Caki2 (cell line): ENCODE measurements at regions not wholly inside any gene's neighbourhood (a gene's known extent, or its start where the extent isn't known, plus 50 kb on each side); places are given as distances from the start of the nearest gene placed in this dataset.

Source experiments
- DNase-seq: peaks from one replicate; pipeline ENCODE4 v3.0.0-alpha.2; 2015; ENCODE audit warnings: low read depth
- in situ Hi-C: cut with HindIII; loops from 2 replicates; pipeline ENCODE4 v1.10.0; 2016; ENCODE audit warnings: low sequenced_read_pairs, low pct_unique_long_range_greater_than_20kb, mixed read lengths

DNA sequence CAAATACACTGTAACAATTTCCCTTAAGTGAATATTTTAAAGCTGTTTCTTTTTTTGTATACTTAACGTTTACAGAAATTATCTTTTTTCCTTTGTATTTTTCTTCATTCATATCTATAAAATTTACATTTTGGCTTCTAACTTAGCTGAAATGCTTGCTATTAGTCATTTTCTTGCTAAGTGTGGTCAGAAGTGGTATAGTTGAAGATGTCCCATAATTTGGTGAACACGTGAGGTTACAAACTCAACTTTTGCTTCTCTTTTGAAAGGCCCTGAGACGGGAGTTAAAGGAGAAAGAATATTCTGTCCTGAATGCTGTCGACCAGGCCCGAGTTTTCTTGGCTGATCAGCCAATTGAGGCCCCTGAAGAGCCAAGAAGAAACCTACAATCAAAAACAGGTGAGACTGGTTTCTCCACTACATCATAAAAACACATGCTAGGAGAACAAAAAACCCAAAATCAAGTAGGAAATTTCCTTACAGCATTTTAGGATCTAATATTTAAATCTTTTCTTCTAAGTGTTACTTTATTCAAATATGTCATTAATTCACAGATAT, 445.0 kb downstream of the UTRN start:
- no peak for DNase-seq
- in situ Hi-C loops = no loop called here

DNA sequence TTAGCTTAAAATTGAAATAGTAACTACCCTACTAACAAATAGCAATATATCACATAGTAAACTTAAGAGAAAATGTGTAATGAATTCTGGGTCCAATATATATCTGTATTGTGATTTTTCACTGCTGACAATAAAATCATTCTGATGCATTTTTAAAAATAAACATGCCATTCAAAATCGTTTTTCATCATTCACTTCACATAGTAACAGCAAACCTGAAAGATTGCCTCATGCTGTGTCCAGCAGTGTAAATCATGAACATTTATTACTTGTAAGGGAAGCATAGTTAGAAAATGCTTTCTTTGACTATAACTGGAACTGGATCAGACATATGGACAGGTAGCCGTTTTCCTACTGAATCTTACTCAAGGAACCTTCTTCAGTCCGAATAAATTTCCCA, 446.1 kb downstream of the UTRN start:
- DNase-seq = no peak
- in situ Hi-C loops = no loop called here

DNA sequence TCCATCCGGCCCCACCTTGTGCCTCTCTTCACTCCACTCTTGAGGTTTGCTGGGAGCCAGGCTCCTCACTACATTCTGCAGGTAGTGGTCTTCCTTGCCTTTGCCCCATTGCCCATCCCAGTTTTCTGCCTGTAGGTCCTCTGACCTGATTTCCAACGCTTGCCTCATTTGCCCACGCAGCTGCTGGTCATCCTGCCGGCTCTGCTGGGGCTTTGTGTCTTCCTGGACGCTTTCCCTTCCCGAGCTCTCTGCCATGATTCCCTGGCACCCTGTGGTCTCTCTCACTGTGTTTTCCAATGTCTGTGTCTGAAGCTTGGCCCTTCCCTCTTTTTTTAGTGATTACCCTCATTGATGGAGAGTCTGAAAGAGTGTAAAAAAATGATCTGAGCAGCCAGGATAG, 451.6 kb downstream of the UTRN start:
- in situ Hi-C loops = no loop called here
- DNase-seq = no peak

DNA sequence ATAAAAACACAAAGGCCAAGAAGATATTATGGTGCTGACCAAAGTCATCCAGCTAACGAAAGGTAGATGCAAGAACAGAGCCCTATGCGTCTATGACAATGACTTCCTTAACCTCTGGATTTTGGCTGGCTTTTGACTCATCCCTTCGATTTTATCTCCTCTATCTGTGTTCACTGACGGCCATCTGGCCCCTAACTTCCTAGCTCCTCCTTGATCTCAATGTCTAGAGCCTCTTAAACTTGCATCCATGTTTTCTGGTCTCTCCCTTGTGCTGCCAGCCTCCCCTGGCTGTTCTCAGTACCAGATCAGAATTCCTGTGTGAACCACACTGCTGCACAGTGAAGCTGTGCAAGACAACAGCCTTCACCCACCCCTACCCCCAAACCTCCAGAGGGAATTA, 452.9 kb downstream of the UTRN start:
- no peak for DNase-seq
- in situ Hi-C loops = no loop called here

DNA sequence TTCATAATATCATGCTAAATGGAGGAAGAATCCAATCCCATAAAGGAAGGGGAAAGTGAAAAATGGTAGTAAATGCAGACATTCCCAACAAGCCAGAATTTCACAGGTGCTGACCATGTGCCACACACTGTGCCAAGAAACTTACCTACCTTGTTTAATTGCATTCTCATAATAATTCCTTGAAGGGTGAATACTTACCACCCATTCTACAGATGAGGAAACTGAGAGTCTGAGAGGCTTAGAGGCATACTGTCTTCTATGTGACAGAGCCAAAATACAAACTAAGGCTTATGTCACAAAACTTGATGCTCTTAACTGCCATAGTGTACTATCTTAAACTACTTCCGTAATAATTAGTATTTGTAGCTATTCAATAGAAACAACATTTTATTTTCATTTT, 454.7 kb downstream of the UTRN start:
- in situ Hi-C loops = no loop called here
- DNase-seq = no peak

DNA sequence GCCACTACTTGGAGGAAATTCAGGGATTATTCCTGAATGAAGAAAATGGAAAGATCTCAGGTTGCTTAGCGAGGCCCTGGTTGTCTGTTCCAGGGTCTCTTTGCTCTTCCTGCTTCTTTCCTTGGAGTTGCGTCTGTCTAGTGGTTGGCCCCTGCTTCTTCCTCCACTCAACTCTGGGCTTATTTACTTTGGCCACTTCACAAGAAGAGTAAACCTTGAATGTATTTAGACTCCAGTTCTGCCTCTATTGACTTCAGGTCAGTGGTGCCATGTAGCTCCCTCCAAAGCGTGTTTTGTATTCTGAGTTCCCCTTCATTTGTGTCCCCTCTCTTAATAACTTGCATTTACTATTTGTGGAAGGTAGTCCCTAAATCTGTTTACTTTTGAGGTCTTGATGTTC, 456.5 kb downstream of the UTRN start:
- in situ Hi-C loops = no loop called here
- no peak for DNase-seq

DNA sequence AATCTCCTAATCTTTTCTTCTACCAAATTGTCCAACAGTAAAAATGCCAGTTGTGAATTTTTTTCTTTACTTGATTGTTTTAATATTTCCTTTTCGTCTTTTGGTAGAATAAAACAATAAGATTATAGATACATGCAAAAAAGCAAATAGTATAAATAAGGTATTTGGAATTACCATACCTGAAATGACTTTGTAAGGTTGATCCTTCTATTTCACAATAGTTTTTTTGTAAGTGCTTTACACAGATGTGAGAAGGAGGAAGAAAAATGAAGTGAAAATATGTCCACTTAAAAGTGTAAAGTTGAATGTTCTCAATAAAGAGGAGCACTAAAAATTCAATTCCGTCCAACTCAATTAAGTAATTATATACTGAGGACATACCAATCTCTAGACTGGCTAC, 457.6 kb downstream of the UTRN start:
- in situ Hi-C loops = no loop called here
- no peak for DNase-seq

DNA sequence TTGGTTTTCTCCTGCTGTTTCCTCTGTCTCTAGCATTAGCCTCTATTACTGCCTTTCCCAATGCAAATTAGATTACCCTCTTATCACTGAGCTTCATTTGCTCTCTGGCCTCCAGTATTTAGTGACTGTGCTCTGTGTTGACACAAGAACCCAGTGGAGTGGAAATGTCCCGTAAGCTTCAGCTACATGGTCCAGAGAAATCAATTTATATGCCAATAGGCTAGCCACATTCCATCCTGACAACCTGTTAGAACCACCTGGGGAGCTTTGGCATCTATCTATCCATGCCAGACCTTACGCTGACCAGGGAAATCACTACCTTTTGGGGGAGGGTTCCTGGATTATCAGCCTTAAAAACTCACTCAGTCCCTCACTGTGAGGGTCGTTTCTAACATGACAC, 459.6 kb downstream of the UTRN start:
- in situ Hi-C loops = no loop called here
- no peak for DNase-seq

DNA sequence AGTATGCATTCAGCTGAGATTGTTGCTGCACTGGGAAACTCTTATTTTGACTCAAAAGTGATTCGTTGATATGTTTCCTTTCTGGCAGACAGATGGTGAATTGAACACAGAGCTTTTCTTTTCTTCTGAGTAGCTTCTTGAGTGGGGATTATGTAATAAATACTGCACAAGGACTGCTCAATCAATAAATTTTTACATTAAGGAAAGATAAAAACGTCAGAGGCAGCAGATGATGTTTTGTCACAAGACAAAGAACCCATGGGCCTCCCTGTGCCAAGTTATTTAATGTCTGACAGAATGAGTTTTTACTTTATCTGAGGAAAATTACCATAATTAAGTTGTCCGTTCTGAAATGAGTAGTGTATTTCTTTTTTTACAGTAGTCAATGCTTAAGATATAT, 460.3 kb downstream of the UTRN start:
- in situ Hi-C loops = no loop called here

DNA sequence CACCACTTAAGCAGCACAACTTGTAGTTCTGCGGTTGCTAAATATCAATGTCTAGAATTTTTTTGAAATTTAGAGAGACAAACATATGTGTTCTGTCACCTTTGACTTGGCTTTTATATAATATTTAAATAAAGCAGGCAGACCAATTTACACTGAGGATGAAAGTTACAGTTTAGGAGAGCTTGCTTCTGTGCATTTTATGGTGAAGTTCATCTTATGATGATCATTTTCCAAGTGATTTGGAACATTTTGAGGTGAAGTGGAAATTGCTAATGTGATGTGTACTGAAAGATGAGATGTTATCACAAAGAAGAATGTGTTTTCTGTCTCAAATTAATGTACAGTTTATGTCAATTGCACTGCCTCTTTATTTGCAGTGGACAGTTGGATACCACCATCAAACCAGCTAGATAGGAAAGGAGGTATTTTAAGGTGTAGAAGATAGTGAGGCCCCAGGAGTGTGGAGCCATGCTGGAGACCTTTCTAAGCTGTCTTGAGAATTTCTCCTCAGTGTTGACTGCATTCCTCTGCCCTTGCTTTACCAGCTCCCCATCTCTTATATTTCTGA, 461.9 kb downstream of the UTRN start:
- in situ Hi-C loops = no loop called here
- DNase-seq = no peak

More for the DNA sequence above, 460.3 kb downstream of the UTRN start:
- DNase-seq = no peak

DNA sequence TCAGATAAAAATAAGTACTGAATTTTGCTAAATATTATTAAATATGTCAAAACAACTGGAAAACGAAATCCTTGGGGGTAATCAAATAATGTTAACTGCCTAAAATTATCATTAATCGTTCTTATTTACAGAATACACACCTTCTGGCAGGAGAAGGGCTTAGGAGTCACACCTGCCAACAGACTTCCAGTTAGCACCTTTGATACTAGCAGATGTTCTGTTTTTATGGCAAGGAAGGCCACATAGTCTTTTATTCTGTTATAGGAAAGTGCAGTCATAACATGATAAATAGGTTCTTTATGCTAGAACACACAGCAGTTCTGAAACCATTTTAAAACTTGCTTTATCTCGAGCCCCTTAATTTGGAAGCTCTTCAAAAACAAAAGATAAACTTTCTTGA, 464.1 kb downstream of the UTRN start:
- in situ Hi-C loops = no loop called here
- no peak for DNase-seq

DNA sequence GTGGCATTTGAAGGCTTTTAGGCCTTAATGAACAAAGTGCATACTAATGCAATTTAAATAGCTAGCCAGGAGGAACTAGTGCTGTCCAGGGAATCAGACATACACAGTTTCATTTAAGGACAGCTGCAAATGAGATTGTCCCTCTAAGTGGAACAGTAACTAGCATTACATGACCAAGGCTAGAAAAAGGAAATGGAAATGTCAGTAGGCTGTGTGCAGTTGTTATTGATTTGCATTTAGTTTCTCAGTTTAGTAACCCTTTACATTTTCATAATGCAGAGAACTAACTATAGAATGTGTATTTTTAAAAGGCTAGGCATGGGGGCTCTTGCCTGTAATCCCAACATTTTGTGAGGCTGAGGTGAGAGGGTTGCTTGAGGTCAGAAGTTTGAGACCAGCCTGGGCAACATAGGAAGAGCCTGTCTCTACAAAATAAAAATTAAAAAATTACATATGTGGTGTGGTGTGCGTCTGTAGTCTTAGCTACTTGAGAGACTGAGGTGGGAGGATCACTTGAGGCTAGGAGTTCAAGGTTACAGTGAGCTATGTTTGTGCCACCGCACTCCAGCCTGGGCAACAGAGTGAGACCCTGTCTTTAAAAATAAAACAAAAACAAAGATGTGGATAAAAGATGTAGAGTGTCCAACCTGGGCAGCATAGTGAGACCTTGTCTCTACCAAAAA, 468.0 kb downstream of the UTRN start:
- in situ Hi-C loops = no loop called here
- DNase-seq = no peak

DNA sequence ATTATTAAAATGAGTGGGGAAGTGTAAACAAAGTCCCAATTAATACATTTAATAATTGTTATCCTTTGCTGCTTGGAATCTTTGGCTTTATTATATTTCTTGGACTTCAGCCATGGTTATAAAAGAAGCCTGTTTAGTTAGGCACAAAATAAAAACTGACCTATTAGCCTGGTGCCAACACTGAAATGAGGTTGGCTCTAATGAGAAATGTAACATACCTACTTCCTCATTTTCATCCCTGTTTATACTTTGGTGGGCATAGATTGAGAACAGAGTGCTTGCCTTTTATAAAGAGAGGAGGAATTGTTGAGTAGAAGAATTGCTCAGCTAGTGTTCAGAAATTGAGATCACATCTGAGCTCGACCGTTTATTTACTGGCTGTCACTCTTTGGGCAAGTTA, 471.3 kb downstream of the UTRN start:
- in situ Hi-C loops = no loop called here
- DNase-seq = no peak

DNA sequence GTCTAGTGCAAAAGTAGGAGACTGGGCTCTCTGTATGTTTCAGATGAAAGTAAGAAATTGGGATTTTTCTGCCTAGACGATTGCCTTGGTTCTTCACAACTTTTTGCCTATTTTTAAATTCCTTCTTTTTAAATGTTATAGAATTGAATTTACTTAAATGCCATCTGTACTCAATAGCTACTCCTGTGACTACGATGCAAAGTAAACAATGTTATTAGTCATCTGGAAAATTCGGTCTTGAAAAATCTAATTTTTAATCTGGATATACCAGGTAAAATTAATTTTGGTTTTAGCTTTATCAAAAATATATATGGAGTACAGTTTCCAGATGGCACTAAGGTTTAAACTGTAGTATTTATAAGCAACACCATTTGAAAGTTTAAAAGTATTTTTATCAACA, 472.2 kb downstream of the UTRN start:
- in situ Hi-C loops = no loop called here
- DNase-seq = no peak

DNA sequence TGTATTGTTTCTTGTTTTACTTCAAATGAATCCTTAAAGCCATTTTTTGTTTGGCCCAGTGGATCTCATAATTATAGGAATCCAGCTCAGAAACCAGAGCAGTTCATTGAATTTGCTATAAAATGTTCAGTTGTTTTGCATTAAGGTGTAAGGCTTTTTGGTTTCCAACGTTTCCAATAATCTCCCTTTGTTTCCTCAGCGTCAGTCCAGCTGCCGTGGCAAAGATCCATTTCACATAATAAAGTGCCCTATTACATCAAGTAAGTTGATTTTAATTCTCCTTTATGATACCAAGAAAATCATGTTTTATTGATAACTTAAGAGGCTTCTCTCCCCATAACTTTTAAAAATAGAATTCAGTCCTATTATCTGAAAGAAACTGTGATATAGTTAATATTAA, 472.6 kb downstream of the UTRN start:
- DNase-seq = no peak
- in situ Hi-C loops = no loop called here

DNA sequence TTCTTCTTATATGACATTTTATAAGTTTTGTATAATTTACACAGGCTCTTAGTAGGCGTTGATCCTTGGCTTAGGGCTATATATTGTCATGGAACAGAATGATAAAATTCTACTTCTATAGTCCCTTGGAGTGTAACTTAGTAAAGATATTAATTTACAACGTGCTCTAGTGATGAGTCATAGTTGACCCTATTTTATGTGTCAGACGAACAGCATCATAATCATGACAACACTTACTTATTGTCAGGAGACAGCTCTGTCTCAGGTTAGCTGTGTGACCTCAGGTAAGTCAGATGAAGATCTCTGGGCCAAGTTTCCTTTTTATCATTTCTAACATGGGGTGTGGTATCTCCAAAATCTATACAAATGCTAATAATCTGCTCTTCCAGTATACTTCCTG, 473.5 kb downstream of the UTRN start:
- in situ Hi-C loops = no loop called here

DNA sequence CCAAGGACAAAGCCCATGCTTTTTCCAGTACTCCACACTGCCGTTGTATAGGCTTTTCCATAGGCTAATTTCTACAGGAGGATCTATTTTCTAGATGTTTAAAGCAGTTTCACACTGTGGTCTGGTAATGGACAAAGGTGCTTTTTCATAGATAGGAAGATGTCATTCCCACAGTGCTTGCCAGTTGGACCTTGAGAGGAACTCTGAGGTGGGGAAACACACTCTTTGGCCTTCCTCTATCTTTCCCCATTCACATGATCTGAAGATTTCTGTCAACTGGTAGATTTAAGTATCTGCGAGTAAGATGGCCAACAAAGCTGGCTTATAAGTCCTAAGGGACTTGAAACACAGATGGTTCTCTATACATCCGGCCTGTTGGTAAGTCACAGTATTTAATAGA, 477.3 kb downstream of the UTRN start:
- no peak for DNase-seq
- in situ Hi-C loops = no loop called here

More for the DNA sequence above, 473.5 kb downstream of the UTRN start:
- peak; percentile 18 for DNase-seq

DNA sequence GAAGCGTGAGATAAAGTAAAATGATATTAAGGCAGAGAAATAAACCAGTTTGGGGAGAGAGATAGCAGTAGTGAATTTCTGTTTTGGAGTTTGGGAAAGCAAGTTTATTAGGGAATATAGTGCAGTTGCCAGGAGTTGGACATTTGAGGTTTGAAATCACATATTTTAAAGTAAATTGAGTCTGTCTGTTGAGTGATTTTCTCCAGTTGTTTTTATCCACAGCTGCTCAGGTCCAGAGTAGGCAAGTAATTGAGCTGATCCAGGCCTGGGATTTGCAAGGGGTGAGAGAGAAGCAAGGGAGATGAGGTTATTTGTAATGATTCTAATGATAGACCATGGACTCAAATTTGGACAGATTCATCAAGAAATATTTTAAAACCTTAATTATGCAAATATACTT, 481.9 kb downstream of the UTRN start:
- in situ Hi-C loops = no loop called here

DNA sequence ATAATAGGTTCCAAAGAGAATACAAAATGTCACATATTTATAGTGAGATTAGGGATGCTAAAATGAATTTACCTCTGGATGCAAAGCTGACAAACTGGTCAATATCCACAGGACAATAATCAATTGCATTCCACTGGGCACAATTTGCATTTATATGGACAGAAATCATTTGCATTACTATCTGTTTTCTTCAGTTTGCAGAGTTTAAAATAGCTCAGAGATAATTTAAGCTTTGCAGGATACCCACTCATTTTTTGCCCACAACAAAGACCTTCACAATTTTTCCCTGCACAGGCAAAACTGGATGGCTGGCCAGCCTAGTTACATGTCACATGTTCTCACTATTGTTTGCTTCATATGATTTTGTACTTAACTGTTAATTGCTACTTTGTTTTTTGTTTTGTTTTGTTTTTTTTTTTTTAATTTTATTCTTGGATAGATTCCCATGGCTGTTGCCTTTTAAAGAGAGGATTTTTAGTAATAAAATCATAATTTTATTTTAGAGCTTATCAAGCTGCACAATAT, 483.5 kb downstream of the UTRN start:
- DNase-seq = no peak
- in situ Hi-C loops = no loop called here

More for the DNA sequence above, 481.9 kb downstream of the UTRN start:
- DNase-seq = no peak

DNA sequence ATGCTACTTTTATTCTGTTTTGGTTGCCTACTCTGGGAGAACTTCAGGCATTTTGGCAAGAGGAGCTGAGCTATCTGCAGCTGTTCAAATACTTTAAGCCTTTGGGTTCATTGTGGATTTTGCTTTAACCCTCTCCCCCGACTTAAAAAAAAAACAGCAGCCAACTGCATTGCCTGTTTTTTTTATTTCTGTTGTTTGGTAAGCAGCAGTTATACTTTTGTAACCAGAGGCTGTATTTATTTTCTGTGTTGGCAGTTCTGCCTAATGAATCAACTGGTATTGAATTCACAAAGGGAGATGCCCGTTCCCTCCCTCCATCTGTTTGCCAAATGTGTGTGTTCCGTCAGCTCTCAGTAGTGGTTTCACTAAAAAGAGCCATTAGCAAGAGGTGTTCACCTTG, 484.0 kb downstream of the UTRN start:
- DNase-seq = no peak

More for the DNA sequence above, 484.0 kb downstream of the UTRN start:
- in situ Hi-C loops = no loop called here
